Small intestine (tissue), 7 donors: ENCODE measurements at regions not wholly inside any gene's neighbourhood (a gene's known extent, or its start where the extent isn't known, plus 50 kb on each side); places are given as distances from the start of the nearest gene placed in this dataset.
"Not testable (repeated sequence)": the region's sequence is repeated elsewhere in the genome, so short reads cannot be mapped to it uniquely, and the experiment has no call there.

Experiments used
- DNase-seq, 2 donors: peaks; one replicate each; pipeline versions ENCODE4 v3.0.0 to v3.0.0-alpha.2; 2013
- FAIRE-seq: peaks from 2 replicates; lab custom pipeline; 2012; peaks lifted over from hg19 to GRCh38; lab: Jason Lieb, UNC
- H3K27ac ChIP-seq, 3 donors: one replicate each; pipeline ENCODE4 v1.5.1; 2013; ENCODE audit warnings: low read length in 2 of 3, mild to moderate bottlenecking in 2 of 3, control low read depth in 1 of 3, inconsistent platforms in 1 of 3, low read depth in 1 of 3, moderate library complexity in 1 of 3
- H3K27me3 ChIP-seq, 3 donors: one replicate each; pipeline ENCODE4 v1.6.1; 2013; ENCODE audit warnings: low read length in 3 of 3, inconsistent platforms in 1 of 3; ENCODE audit not compliant: control insufficient read depth in 3 of 3, insufficient read depth in 3 of 3
- H3K36me3 ChIP-seq, 3 donors: one replicate each; pipeline ENCODE4 v1.6.1; 2013; ENCODE audit warnings: low read length in 3 of 3, inconsistent platforms in 1 of 3, low read depth in 1 of 3, mild to moderate bottlenecking in 1 of 3, moderate library complexity in 1 of 3; ENCODE audit not compliant: control insufficient read depth in 3 of 3, insufficient read depth in 2 of 3
- H3K4me1 ChIP-seq, 3 donors: one replicate each; pipeline ENCODE4 v1.6.1; 2013; ENCODE audit warnings: low read length in 2 of 3, inconsistent platforms in 1 of 3, low read depth in 1 of 3, mild to moderate bottlenecking in 1 of 3, moderate library complexity in 1 of 3; ENCODE audit not compliant: control insufficient read depth in 3 of 3, insufficient read depth in 2 of 3
- H3K4me3 ChIP-seq, 3 donors: one replicate each; pipeline ENCODE4 v1.5.1; 2013; ENCODE audit warnings: low read length in 3 of 3, control low read depth in 1 of 3, inconsistent platforms in 1 of 3, low read depth in 1 of 3, mild to moderate bottlenecking in 1 of 3, moderate library complexity in 1 of 3
- H3K9me3 ChIP-seq, 2 donors: one replicate each; pipeline ENCODE4 v1.6.1; 2013; ENCODE audit warnings: low read depth in 1 of 2, low read length in 1 of 2; ENCODE audit not compliant: control insufficient read depth in 2 of 2, insufficient read depth in 1 of 2
- WGBS, 3 donors: extraction: QIAGEN DNeasy Blood & Tissue Kit; methylation state at CpG; one replicate each; pipeline ENCODE4 v1.1.7; 2013; 5-methylcytosine and 5-hydroxymethylcytosine counted together
- donor health status: healthy with polysubstance abuse.
- donor health status: control.
- donor health status: control.
- donor health status: Bipolar disorder and iron deficiency.
- donor health status: healthy.

DNA sequence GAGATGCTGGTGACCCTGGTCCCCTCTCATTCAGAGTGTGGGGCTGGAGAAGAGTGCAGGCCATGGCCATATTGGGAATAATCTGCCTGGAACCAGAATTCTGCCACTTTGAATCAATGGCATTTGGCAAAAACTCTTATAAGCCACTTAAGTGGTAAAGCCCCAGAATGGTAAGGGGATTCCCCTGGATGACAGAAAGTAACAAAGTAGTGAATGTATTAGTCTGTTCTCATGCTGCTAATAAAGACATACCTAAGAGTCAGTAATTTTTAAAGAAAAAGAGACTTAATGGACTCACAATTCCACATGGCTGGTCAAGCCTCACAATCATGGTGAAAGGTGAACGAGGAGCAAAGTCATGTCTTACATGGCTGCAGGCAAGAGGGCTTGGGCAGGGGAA, 248.6 kb downstream of the SH2D4B start:
- Histone ChIP-seq H3K27me3 (no peaks in the 10 kb centered on the region), H3K27ac (no peak overlapping the region), H3K4me1 (no peaks in the 10 kb centered on the region), H3K9me3 (no peaks in the 10 kb centered on the region), H3K4me3 (no peak overlapping the region), H3K36me3 (no peaks in the 10 kb centered on the region)
- FAIRE-seq (no peak), DNase-seq (no peak)
- WGBS, 3 donors = 60 to 75% (median 65%) methylated on average over 1 of the region's 1 CpG

DNA sequence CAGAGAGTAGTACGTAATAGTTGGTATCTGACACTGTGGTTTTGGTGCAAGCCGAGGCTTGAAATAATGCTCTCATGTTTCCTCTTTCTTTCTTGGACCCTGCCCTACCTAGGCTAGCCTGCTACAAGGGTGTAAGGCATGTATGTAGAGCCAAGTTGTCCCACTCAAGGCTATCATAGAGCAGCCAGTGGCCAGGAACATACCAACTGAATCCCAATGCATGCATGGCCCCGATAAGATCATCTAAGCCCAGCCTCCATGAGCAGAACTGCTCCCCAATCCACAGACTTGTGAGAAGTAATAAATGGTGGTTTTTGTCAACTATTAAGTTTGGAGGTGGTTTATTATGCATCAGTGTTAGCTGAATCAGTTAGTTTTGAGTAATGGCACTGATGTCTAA, 250.2 kb downstream of the SH2D4B start:
- Histone ChIP-seq H3K4me1 (no peaks in the 10 kb centered on the region), H3K36me3 (no peaks in the 10 kb centered on the region), H3K27ac (no peak overlapping the region), H3K27me3 (no peaks in the 10 kb centered on the region), H3K9me3 (no peaks in the 10 kb centered on the region), H3K4me3 (no peak overlapping the region)
- no peak for DNase-seq
- 77 to 93% (median 86%) methylated on average over 3 of the region's 3 CpGs for WGBS, 3 donors
- no peak for FAIRE-seq

DNA sequence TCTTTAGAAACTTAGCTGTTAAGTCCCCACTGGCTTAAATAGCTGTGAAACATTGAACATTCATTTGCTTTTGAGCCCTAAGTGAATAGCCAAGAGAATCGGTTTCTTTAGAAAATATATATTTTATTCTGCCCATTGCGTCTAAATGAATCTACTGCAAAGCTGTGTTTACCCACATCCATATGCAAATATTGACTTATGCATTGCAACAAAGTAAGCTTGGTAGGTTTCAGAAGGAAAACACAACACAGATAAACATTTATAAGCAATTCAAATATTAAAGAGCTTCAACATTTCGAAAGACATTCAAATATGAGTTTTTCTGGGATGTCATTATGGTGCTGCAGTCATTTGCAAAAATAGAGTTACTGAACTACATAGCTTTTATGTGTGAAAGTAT, 257.3 kb downstream of the SH2D4B start:
- H3K36me3 ChIP-seq = no peaks in the 10 kb centered on the region
- no peaks in the 10 kb centered on the region for H3K4me1 ChIP-seq
- H3K27me3 ChIP-seq = peaks cover 0 to 1% (median 0%) of the 10 kb centered on the region in 3 donors
- no peak overlapping the region for H3K4me3 ChIP-seq
- FAIRE-seq (no peak), DNase-seq (no peak)
- WGBS, 3 donors = 56 to 78% (median 62%) methylated on average over 3 of the region's 3 CpGs
- no peak overlapping the region for H3K27ac ChIP-seq
- no peaks in the 10 kb centered on the region for H3K9me3 ChIP-seq

DNA sequence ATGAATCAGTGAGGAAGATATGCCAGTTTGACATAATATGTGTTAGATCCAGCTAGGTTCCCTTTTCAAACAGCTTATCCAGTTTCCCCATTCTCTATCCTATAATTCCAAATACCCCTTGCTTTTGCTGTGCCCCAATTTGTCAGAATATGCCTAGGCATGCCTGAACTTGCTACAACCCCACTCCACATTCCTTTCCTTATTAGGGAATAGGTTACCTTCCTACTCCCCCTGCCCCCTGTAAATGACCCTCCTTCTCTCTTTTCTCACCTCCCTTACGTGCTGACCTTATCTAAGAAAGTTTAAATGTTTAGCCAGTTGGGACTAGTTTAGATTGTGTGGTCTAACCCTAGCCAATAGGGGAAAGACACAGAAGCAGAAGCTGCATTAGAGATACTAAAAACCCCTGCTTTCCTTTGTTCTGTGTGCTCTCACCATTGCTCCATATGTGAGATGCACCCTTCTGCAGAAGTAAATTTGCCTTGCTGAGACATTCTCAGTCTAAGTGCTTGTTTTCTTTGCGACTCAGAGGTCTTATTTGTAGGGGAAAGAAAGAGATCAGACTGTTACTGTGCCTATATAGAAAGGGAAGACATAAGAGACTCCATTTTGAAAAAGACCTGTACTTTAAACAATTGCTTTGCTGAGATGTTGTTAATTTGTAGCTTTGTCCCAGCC, 267.8 kb downstream of the SH2D4B start:
- no peaks in the 10 kb centered on the region for H3K27me3 ChIP-seq
- DNase-seq (no peak), FAIRE-seq (no peak)
- no peaks in the 10 kb centered on the region for H3K36me3 ChIP-seq
- no peak overlapping the region for H3K27ac ChIP-seq
- WGBS, 3 donors = 36 to 63% (median 59%) methylated on average over 2 of the region's 2 CpGs
- H3K4me3 ChIP-seq = no peak overlapping the region
- H3K9me3 ChIP-seq = no peaks in the 10 kb centered on the region
- no peaks in the 10 kb centered on the region for H3K4me1 ChIP-seq

DNA sequence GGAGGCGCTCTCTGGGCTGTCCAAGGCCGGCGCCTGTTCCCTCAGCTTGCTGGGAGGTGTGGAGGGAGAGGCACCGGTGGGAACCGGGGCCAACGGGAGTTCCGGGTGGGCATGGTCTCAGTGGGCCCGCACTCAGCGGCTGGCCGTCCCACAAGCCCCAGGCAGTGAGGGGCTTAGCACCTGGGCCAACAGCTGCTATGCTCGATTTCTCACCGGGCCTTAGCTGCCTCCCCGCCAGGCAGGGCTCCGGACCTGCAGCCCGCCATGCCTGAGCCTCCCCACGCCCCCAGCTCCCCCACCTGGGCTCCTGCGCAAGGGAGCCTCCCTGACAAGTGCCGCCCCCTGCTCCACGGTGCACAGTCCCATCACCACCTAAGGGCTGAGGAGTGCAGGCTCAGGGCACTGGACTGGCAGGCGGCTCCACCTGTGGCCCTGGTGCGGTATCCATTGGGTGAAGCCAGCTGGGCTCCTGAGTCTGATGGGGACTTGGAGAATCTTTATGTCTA, 276.5 kb downstream of the SH2D4B start:
- no peak for DNase-seq

DNA sequence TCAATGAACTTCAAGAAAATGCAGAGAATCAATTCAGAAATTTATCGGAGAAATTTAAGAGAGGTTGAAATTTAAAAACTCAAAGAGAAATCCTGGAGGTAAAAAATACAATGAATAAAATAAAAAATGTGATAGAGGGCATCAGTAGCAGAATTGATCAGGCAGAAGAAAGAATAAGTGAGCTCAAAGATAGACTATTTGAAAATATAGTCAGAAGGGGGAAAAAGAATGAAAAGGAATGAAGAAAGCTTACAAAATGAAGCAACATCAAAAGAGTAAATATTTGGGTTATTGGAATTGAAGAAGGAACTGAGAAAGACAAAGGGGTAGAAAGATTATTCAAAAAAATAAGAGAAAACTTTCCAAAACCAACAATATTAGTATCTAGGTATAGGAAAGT, 291.4 kb downstream of the SH2D4B start:
- Histone ChIP-seq H3K4me1 (no peaks in the 10 kb centered on the region), H3K27ac (no peak overlapping the region), H3K27me3 (no peaks in the 10 kb centered on the region), H3K4me3 (no peak overlapping the region), H3K9me3 (peaks cover 5 to 16% of the 10 kb centered on the region in 2 donors), H3K36me3 (no peaks in the 10 kb centered on the region)
- no peak for FAIRE-seq
- no peak for DNase-seq
- WGBS, 3 donors = 94 to 97% (median 96%) methylated on average over 1 of the region's 1 CpG

More for the DNA sequence above, 276.5 kb downstream of the SH2D4B start:
- WGBS, 3 donors = 93 to 97% (median 96%) methylated on average over 15 to 21 of the region's 21 CpGs
- H3K9me3 ChIP-seq = peaks cover 0 to 6% of the 10 kb centered on the region in 2 donors
- H3K4me1 ChIP-seq = no peaks in the 10 kb centered on the region
- no peak overlapping the region for H3K27ac ChIP-seq
- no peak for FAIRE-seq
- no peaks in the 10 kb centered on the region for H3K27me3 ChIP-seq
- no peak overlapping the region for H3K4me3 ChIP-seq
- H3K36me3 ChIP-seq = no peaks in the 10 kb centered on the region

DNA sequence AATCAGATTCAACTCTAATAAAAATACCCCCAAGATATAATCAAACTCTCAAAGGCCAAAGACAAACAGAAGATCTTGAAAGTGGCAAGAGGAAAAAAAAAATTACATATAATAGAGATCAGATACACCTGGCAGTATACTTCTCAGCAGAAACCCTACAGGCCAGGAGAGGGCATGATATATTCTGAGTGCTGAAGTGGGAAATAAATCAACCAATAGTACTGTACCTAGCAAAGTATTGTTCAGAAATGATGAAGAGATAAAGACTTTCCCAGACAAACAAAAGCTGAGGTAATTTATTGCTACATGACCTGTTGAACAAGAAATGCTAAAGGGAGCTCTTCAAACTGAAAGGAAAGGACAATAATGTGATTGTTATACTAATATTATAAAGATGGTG, 291.9 kb downstream of the SH2D4B start:
- peaks cover 5 to 16% of the 10 kb centered on the region in 2 donors for H3K9me3 ChIP-seq
- no peaks in the 10 kb centered on the region for H3K36me3 ChIP-seq
- DNase-seq = no peak
- no peaks in the 10 kb centered on the region for H3K27me3 ChIP-seq
- H3K4me3 ChIP-seq = no peak overlapping the region
- H3K4me1 ChIP-seq = no peaks in the 10 kb centered on the region
- H3K27ac ChIP-seq = no peak overlapping the region
- FAIRE-seq = no peak

DNA sequence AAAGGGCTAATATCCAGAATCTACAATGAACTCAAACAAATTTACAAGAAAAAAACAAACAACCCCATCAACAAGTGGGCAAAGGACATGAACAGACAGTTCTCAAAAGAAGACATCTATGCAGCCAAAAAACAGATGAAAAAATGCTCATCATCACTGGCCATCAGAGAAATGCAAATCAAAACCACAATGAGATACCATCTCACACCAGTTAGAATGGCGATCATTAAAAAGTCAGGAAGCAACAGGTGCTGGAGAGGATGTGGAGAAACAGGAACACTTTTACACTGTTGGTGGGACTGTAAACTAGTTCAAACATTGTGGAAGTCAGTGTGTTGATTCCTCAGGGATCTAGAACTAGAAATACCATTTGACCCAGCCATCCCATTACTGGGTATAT, 295.0 kb downstream of the SH2D4B start:
- FAIRE-seq, H3K27ac ChIP-seq, H3K27me3 ChIP-seq, H3K36me3 ChIP-seq, H3K4me3 ChIP-seq, DNase-seq, H3K4me1 ChIP-seq: not testable (repeated sequence)
- WGBS, 3 donors = 86% methylated on average over 1 of the region's 1 CpG; no CpG with 5 or more reads in 2 of the 3 donors
- peaks cover 4 to 12% of the 10 kb centered on the region in 2 donors for H3K9me3 ChIP-seq
